ENCODE measurements at regions not wholly inside any gene's neighbourhood (a gene's known extent, or its start where the extent isn't known, plus 50 kb on each side); places are given as distances from the start of the nearest gene placed in this dataset.

GRCh38 chr18:66687635-66688034, 83.7 kb upstream of the CDH19 start:
- no peaks in the 10 kb centered on the region for H3K27me3 ChIP-seq (replicated peaks; ENCODE audit: control insufficient read depth, insufficient read depth, low read length)
- H3K4me3 Mint-ChIP-seq (ENCODE audit: unreplicated experiment), result no peak overlapping the region
- no peaks in the 10 kb centered on the region for H3K9me3 ChIP-seq
- H3K36me3 ChIP-seq (ENCODE audit: control insufficient read depth, insufficient read depth, low read length), result no peaks in the 10 kb centered on the region
- H3K4me3 ChIP-seq (ENCODE audit: low read depth, low read length), result no peak overlapping the region
- no peak for DNase-seq
- no TSS peak for BruUV-seq (replicated peaks)
- POLR2A ChIA-PET, result no interaction called here
- no peaks in the 10 kb centered on the region for H3K36me3 Mint-ChIP-seq (ENCODE audit: insufficient read depth, unreplicated experiment)
- no peak overlapping the region for H3K27ac Mint-ChIP-seq (ENCODE audit: unreplicated experiment)
- no peaks in the 10 kb centered on the region for H3K4me1 Mint-ChIP-seq (ENCODE audit: low read depth, unreplicated experiment)
- intact Hi-C loops (cut with micrococcal nuclease; ENCODE audit: unreplicated experiment), result no loop called here
- CTCF ChIA-PET, result no interaction called here
- TF ChIP-seq CTCF (IDR thresholded peaks at IDR 0.05; ENCODE audit: insufficient read depth in 1 of 2, low read depth in 1 of 2, low read length in 1 of 2, severe bottlenecking in 1 of 2, unreplicated experiment in 1 of 2), result no peak
- no peaks in the 10 kb centered on the region for H3K27me3 Mint-ChIP-seq (ENCODE audit: insufficient read depth, unreplicated experiment)
- H3K4me1 ChIP-seq, result no peaks in the 10 kb centered on the region
- H3K9me3 Mint-ChIP-seq (ENCODE audit: unreplicated experiment), result no peaks in the 10 kb centered on the region

- Histone ChIP-seq H3K9me3 (no peaks in the 10 kb centered on the region), H3K4me3 (ENCODE audit: low read depth, low read length) (no peak overlapping the region), H3K27me3 (replicated peaks; ENCODE audit: control insufficient read depth, insufficient read depth, low read length) (no peaks in the 10 kb centered on the region), H3K36me3 (ENCODE audit: control insufficient read depth, insufficient read depth, low read length) (no peaks in the 10 kb centered on the region), H3K4me1 (no peaks in the 10 kb centered on the region)
- DNase-seq, result no peak
- POLR2A ChIA-PET, result no interaction called here
- CTCF ChIA-PET, result no interaction called here
- H3K4me1 Mint-ChIP-seq (ENCODE audit: low read depth, unreplicated experiment), result no peaks in the 10 kb centered on the region
- TF ChIP-seq CTCF (IDR thresholded peaks at IDR 0.05; ENCODE audit: insufficient read depth in 1 of 2, low read depth in 1 of 2, low read length in 1 of 2, severe bottlenecking in 1 of 2, unreplicated experiment in 1 of 2), result no peak
- no peaks in the 10 kb centered on the region for H3K36me3 Mint-ChIP-seq (ENCODE audit: insufficient read depth, unreplicated experiment)
- H3K4me3 Mint-ChIP-seq (ENCODE audit: unreplicated experiment), result no peak overlapping the region
- H3K9me3 Mint-ChIP-seq (ENCODE audit: unreplicated experiment), result no peaks in the 10 kb centered on the region
- no peak overlapping the region for H3K27ac Mint-ChIP-seq (ENCODE audit: unreplicated experiment)
- no peaks in the 10 kb centered on the region for H3K27me3 Mint-ChIP-seq (ENCODE audit: insufficient read depth, unreplicated experiment)
- intact Hi-C loops (cut with micrococcal nuclease; ENCODE audit: unreplicated experiment), result no loop called here
- no TSS peak for BruUV-seq (replicated peaks)
Measured at GRCh38 chr18:66682855-66683322, 79.0 kb upstream of the CDH19 start.

DNA sequence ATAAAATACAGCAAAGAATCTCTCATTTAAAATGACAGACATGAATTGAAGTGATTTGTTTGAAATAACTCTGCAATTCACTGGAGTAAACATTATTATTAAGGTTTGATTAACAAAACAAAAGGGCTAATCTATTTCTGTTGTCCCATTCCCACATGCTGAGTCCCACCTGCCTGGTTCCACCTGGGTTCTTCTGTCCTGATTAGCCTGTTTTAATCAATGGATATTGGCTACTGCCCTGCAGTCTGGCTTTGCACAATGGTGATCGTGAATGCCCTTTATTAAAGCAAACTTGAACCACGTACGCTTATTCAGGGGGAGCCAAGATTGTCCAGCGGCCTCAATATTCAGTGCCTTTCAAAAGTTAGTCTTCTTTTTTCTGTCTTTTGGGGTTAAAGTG, 72.8 kb upstream of the CDH19 start:
- no peak for DNase-seq
- Histone ChIP-seq H3K36me3 (ENCODE audit: control insufficient read depth, insufficient read depth, low read length) (no peaks in the 10 kb centered on the region), H3K4me3 (ENCODE audit: low read depth, low read length) (no peak overlapping the region), H3K4me1 (no peaks in the 10 kb centered on the region), H3K9me3 (no peaks in the 10 kb centered on the region), H3K27me3 (replicated peaks; ENCODE audit: control insufficient read depth, insufficient read depth, low read length) (no peaks in the 10 kb centered on the region)
- H3K4me1 Mint-ChIP-seq (ENCODE audit: low read depth, unreplicated experiment), result no peaks in the 10 kb centered on the region
- CTCF ChIA-PET, result no interaction called here
- intact Hi-C loops (cut with micrococcal nuclease; ENCODE audit: unreplicated experiment), result no loop called here
- TF ChIP-seq CTCF (IDR thresholded peaks at IDR 0.05; ENCODE audit: insufficient read depth in 1 of 2, low read depth in 1 of 2, low read length in 1 of 2, severe bottlenecking in 1 of 2, unreplicated experiment in 1 of 2), result no peak
- H3K36me3 Mint-ChIP-seq (ENCODE audit: insufficient read depth, unreplicated experiment), result no peaks in the 10 kb centered on the region
- no peak overlapping the region for H3K27ac Mint-ChIP-seq (ENCODE audit: unreplicated experiment)
- H3K27me3 Mint-ChIP-seq (ENCODE audit: insufficient read depth, unreplicated experiment), result no peaks in the 10 kb centered on the region
- POLR2A ChIA-PET, result no interaction called here
- BruUV-seq (replicated peaks), result no TSS peak
- no peak overlapping the region for H3K4me3 Mint-ChIP-seq (ENCODE audit: unreplicated experiment)
- H3K9me3 Mint-ChIP-seq (ENCODE audit: unreplicated experiment), result no peaks in the 10 kb centered on the region

Data from Caco-2 (cell line).